CD14-positive monocyte (primary cell): ENCODE measurements at regions not wholly inside any gene's neighbourhood (a gene's known extent, or its start where the extent isn't known, plus 50 kb on each side); places are given as distances from the start of the nearest gene placed in this dataset.

Source experiments
- DNase-seq, 3 donors: peaks; one replicate each; pipeline ENCODE4 v3.0.0-alpha.2; 2011 to 2022
- H2AFZ ChIP-seq: 2 replicates; pipeline ENCODE4 v1.6.0; 2012; ENCODE audit warnings: mild to moderate bottlenecking, low read depth, low read length, inconsistent platforms; ENCODE audit not compliant: insufficient read depth, poor library complexity, severe bottlenecking
- H3K27ac ChIP-seq, 2 donors: 1 replicate in 1 of 2; 2 replicates in 1 of 2; pipeline ENCODE4 v1.5.1; 2012 to 2013; ENCODE audit warnings: low read length in 2 of 2, control low read depth in 1 of 2, inconsistent platforms in 1 of 2, low read depth in 1 of 2, mild to moderate bottlenecking in 1 of 2
- H3K27me3 ChIP-seq, 2 donors: one replicate each; pipeline versions ENCODE4 v1.6.0 to v1.6.1; 2011 to 2013; ENCODE audit warnings: low read length in 2 of 2; ENCODE audit not compliant: control insufficient read depth in 2 of 2, insufficient read depth in 2 of 2
- H3K36me3 ChIP-seq, 2 donors: replicated peaks in 1 of 2; 1 replicate in 1 of 2; 2 replicates in 1 of 2; pipeline versions ENCODE4 v1.5.1 to v1.6.1; 2012 to 2013; ENCODE audit warnings: low read length in 2 of 2, control low read depth in 1 of 2, inconsistent platforms in 1 of 2, mild to moderate bottlenecking in 1 of 2; ENCODE audit not compliant: insufficient read depth in 2 of 2, control insufficient read depth in 1 of 2
- H3K4me1 ChIP-seq, 2 donors: 1 replicate in 1 of 2; 2 replicates in 1 of 2; pipeline versions ENCODE4 v1.5.1 to v1.6.1; 2012 to 2013; ENCODE audit warnings: low read length in 2 of 2, control low read depth in 1 of 2, inconsistent platforms in 1 of 2, mild to moderate bottlenecking in 1 of 2, moderate library complexity in 1 of 2; ENCODE audit not compliant: insufficient read depth in 2 of 2, control insufficient read depth in 1 of 2
- H3K4me2 ChIP-seq: replicated peaks from 2 replicates; pipeline ENCODE3; 2012; ENCODE audit warnings: low read length, moderate library complexity, mild to moderate bottlenecking; ENCODE audit not compliant: poor library complexity, severe bottlenecking; ENCODE audit errors: extremely low read depth
- H3K4me3 ChIP-seq, 3 experiments: fragments of 200-600 bp in 1 of 3; sonication (generic) in 1 of 3; replicated peaks in 1 of 3; 1 replicate in 2 of 3; 2 replicates in 1 of 3; pipeline ENCODE4 v1.5.1; 2011 to 2013; ENCODE audit warnings: low read length in 3 of 3, mild to moderate bottlenecking in 3 of 3, control low read depth in 2 of 3, low read depth in 2 of 3, inconsistent platforms in 1 of 3, moderate library complexity in 1 of 3
- H3K79me2 ChIP-seq: 2 replicates; pipeline ENCODE4 v1.6.0; 2012; ENCODE audit warnings: mild to moderate bottlenecking, control low read depth, inconsistent platforms, low read length, moderate library complexity; ENCODE audit not compliant: insufficient read depth
- H3K9ac ChIP-seq: 2 replicates; pipeline ENCODE4 v1.6.0; 2017; ENCODE audit warnings: low read length, mild to moderate bottlenecking; ENCODE audit not compliant: insufficient read depth, poor library complexity, severe bottlenecking
- H3K9me3 ChIP-seq, 2 donors: replicated peaks in 1 of 2; 1 replicate in 1 of 2; 2 replicates in 1 of 2; pipeline versions ENCODE4 v1.5.1 to v1.6.1; 2012 to 2013; ENCODE audit warnings: low read length in 2 of 2, control low read depth in 1 of 2; ENCODE audit not compliant: control insufficient read depth in 1 of 2, insufficient read depth in 1 of 2
- H4K20me1 ChIP-seq: 2 replicates; pipeline ENCODE4 v1.6.0; 2012; ENCODE audit warnings: mild to moderate bottlenecking, low read length, control low read depth, moderate library complexity; ENCODE audit not compliant: insufficient read depth
- H3K27ac Mint-ChIP-seq, 7 donors: one replicate each; pipeline ENCODE4 v1.8.0; 2020; ENCODE audit warnings: mild to moderate bottlenecking in 7 of 7, mixed read lengths in 7 of 7, moderate library complexity in 6 of 7, inconsistent platforms in 2 of 7
- H3K27me3 Mint-ChIP-seq, 3 donors: one replicate each; pipeline ENCODE4 v1.8.0; 2021 to 2022; ENCODE audit warnings: low read depth in 3 of 3, mild to moderate bottlenecking in 3 of 3, mixed read lengths in 3 of 3, moderate library complexity in 3 of 3, inconsistent platforms in 1 of 3
- H3K36me3 Mint-ChIP-seq, 2 donors: one replicate each; pipeline ENCODE4 v1.8.0; 2020; ENCODE audit warnings: mixed read lengths in 2 of 2, inconsistent platforms in 1 of 2, mild to moderate bottlenecking in 1 of 2
- H3K4me1 Mint-ChIP-seq: one replicate; pipeline ENCODE4 v1.8.0; 2020; ENCODE audit warnings: mild to moderate bottlenecking, mixed read lengths
- H3K4me3 Mint-ChIP-seq, 2 donors: one replicate each; pipeline ENCODE4 v1.8.0; 2020; ENCODE audit warnings: mild to moderate bottlenecking in 2 of 2, mixed read lengths in 2 of 2, moderate library complexity in 1 of 2
- H3K9me3 Mint-ChIP-seq, 7 donors: one replicate each; pipeline ENCODE4 v1.8.0; 2020 to 2022; ENCODE audit warnings: mixed read lengths in 7 of 7, mild to moderate bottlenecking in 6 of 7, moderate library complexity in 6 of 7, inconsistent platforms in 2 of 7
- CTCF ChIP-seq: fragments of 200-600 bp; IDR thresholded peaks from one replicate; pipeline ENCODE4 v1.8.0; 2022; ENCODE audit warnings: antibody characterized with exemption, mild to moderate bottlenecking
- WGBS: methylation state at CpG from one replicate; pipeline ENCODE4 v1.1.5; 2013; ENCODE audit warnings: missing lambda C conversion rate; ENCODE audit not compliant: insufficient coverage; 5-methylcytosine and 5-hydroxymethylcytosine counted together
- intact Hi-C, 2 donors: fragments of 100-400 bp; cut with micrococcal nuclease; formaldehyde crosslinking; loops; one replicate each; pipeline versions ENCODE4 v1.15.0 to v1.15.1; 2023

- intact Hi-C loops, result no loop called here
- H3K27ac Mint-ChIP-seq, result no peak overlapping the region
- Histone ChIP-seq H2AFZ (no peak overlapping the region), H3K27me3 (no peaks in the 10 kb centered on the region), H3K4me1 (peaks cover 0 to 10% of the 10 kb centered on the region in 2 donors), H4K20me1 (no peaks in the 10 kb centered on the region), H3K4me3 (no peak overlapping the region), H3K36me3 (no peaks in the 10 kb centered on the region), H3K79me2 (no peaks in the 10 kb centered on the region), H3K4me2 (no peak overlapping the region), H3K9me3 (no peaks in the 10 kb centered on the region), H3K9ac (no peak overlapping the region), H3K27ac (no peak overlapping the region)
- no peaks in the 10 kb centered on the region for H3K9me3 Mint-ChIP-seq
- no peak for DNase-seq
- H3K4me1 Mint-ChIP-seq, result peaks cover 10% of the 10 kb centered on the region
- no peaks in the 10 kb centered on the region for H3K36me3 Mint-ChIP-seq
- 75% methylated on average over 4 of the region's 7 CpGs for WGBS
- H3K4me3 Mint-ChIP-seq, result no peak overlapping the region
- H3K27me3 Mint-ChIP-seq, result peaks cover 0 to 3% (median 2%) of the 10 kb centered on the region in 3 donors
- no peak for TF ChIP-seq CTCF
These were observed 147.4 kb upstream of the PRSS58 start for GRCh38 chr7:142405122-142405765.

DNA sequence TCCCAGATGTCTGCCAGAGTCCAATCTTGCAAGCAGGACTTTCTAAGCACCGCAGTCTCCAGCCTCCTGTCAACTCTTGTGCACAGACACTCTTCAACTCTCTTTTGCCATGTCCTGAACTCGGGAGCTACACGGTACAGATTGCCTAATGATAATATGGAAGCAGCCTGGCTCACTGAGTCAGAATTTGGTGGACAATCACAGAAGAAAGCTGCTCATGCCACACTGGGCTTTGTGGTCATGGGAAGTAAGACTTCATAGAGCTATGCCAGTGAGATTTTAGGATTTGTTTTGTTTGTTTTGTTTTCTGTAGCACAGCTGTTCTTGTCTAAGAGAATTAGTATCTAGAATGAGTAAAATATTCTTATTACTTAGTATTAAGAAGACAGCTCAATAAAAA lies 144.1 kb upstream of the PRSS58 start:
- H4K20me1 ChIP-seq, result no peaks in the 10 kb centered on the region
- 88% methylated on average over 1 of the region's 3 CpGs for WGBS
- no peak overlapping the region for H3K27ac Mint-ChIP-seq

More for the DNA sequence above, 144.1 kb upstream of the PRSS58 start:
- H3K9ac ChIP-seq, result no peak overlapping the region
- no peaks in the 10 kb centered on the region for H3K27me3 ChIP-seq
- Mint-ChIP-seq H3K4me1 (no peaks in the 10 kb centered on the region), H3K4me3 (no peak overlapping the region), H3K36me3 (no peaks in the 10 kb centered on the region), H3K9me3 (no peaks in the 10 kb centered on the region), H3K27me3 (peaks cover 0 to 3% (median 2%) of the 10 kb centered on the region in 3 donors)
- H3K4me2 ChIP-seq, result no peak overlapping the region
- H2AFZ ChIP-seq, result no peak overlapping the region
- H3K4me3 ChIP-seq, result no peak overlapping the region
- no peak for TF ChIP-seq CTCF
- no peak overlapping the region for H3K27ac ChIP-seq
- intact Hi-C loops, result no loop called here
- no peak for DNase-seq
- H3K4me1 ChIP-seq, result no peaks in the 10 kb centered on the region
- no peaks in the 10 kb centered on the region for H3K36me3 ChIP-seq
- no peaks in the 10 kb centered on the region for H3K79me2 ChIP-seq
- no peaks in the 10 kb centered on the region for H3K9me3 ChIP-seq
